Mesendoderm (in vitro differentiated cells): ENCODE measurements at regions not wholly inside any gene's neighbourhood (a gene's known extent, or its start where the extent isn't known, plus 50 kb on each side); places are given as distances from the start of the nearest gene placed in this dataset.

ENCODE experiments used
- DNase-seq: peaks from one replicate; pipeline ENCODE4 v3.0.0; 2013
- H2AK5ac ChIP-seq: 2 replicates; pipeline ENCODE4 v1.6.1; 2013; ENCODE audit warnings: low read length, inconsistent platforms
- H2BK120ac ChIP-seq: 2 replicates; pipeline ENCODE4 v1.6.1; 2013; ENCODE audit warnings: low read depth, mild to moderate bottlenecking, low read length, moderate library complexity, mixed read lengths
- H2BK15ac ChIP-seq: replicated peaks from 2 replicates; pipeline ENCODE4 v1.6.1; 2013; ENCODE audit warnings: low read depth, mild to moderate bottlenecking, moderate library complexity
- H2BK5ac ChIP-seq: 2 replicates; pipeline ENCODE4 v1.6.1; 2013; ENCODE audit warnings: low read length, inconsistent platforms
- H3K18ac ChIP-seq: 2 replicates; pipeline ENCODE4 v1.6.1; 2013; ENCODE audit warnings: mild to moderate bottlenecking, low read length, mixed read lengths
- H3K23ac ChIP-seq: one replicate; pipeline ENCODE4 v1.6.1; 2013; ENCODE audit warnings: low read length
- H3K27ac ChIP-seq: 2 replicates; pipeline ENCODE4 v1.5.1; 2013; ENCODE audit warnings: low read depth, mild to moderate bottlenecking, inconsistent platforms, low read length, moderate library complexity
- H3K27me3 ChIP-seq: 2 replicates; pipeline ENCODE4 v1.6.1; 2013; ENCODE audit warnings: low read length, control low read depth, mild to moderate bottlenecking, inconsistent platforms; ENCODE audit not compliant: insufficient read depth, poor library complexity
- H3K36me3 ChIP-seq: 2 replicates; pipeline ENCODE4 v1.6.1; 2013; ENCODE audit warnings: low read length, inconsistent platforms; ENCODE audit not compliant: control insufficient read depth, insufficient read depth
- H3K4ac ChIP-seq: one replicate; pipeline ENCODE4 v1.6.1; 2013; ENCODE audit warnings: low read depth, mild to moderate bottlenecking, low read length, moderate library complexity
- H3K4me1 ChIP-seq: 2 replicates; pipeline ENCODE4 v1.6.1; 2013; ENCODE audit warnings: low read depth, low read length, inconsistent platforms; ENCODE audit not compliant: control insufficient read depth
- H3K4me2 ChIP-seq: 2 replicates; pipeline ENCODE4 v1.6.1; 2013; ENCODE audit warnings: low read length
- H3K4me3 ChIP-seq: 2 replicates; pipeline ENCODE4 v1.5.1; 2013; ENCODE audit warnings: mild to moderate bottlenecking, low read length
- H3K56ac ChIP-seq: one replicate; pipeline ENCODE4 v1.6.1; 2013; ENCODE audit warnings: low read length
- H3K79me1 ChIP-seq: 2 replicates; pipeline ENCODE4 v1.6.1; 2013; ENCODE audit warnings: low read length, inconsistent platforms
- H3K79me2 ChIP-seq: 2 replicates; pipeline ENCODE4 v1.6.1; 2013; ENCODE audit warnings: mild to moderate bottlenecking, low read length; ENCODE audit not compliant: control insufficient read depth, insufficient read depth
- H3K9ac ChIP-seq: 2 replicates; pipeline ENCODE4 v1.6.1; 2013; ENCODE audit warnings: low read length, inconsistent platforms
- H4K5ac ChIP-seq: one replicate; pipeline ENCODE4 v1.6.1; 2013; ENCODE audit warnings: low read length
- H4K8ac ChIP-seq: one replicate; pipeline ENCODE4 v1.6.1; 2013; ENCODE audit warnings: low read depth, mild to moderate bottlenecking, control low read depth, low read length, moderate library complexity
- WGBS: extraction: QIAGEN DNeasy Blood & Tissue Kit; methylation state at CpG from one replicate; pipeline ENCODE4 v1.1.7; 2013; ENCODE audit warnings: low lambda C conversion rate, missing lambda C conversion rate; ENCODE audit not compliant: insufficient coverage; ENCODE audit errors: extremely low coverage; 5-methylcytosine and 5-hydroxymethylcytosine counted together

GRCh38 chr15:69663982-69664381 is 211.4 kb downstream of the RPLP1 start:
- no peak for DNase-seq
- WGBS = no CpG with 5 or more reads among the region's 3 CpGs

GRCh38 chr15:69664572-69665571 is 212.3 kb downstream of the RPLP1 start:
- H3K56ac ChIP-seq = no peak overlapping the region
- no peak overlapping the region for H3K23ac ChIP-seq
- no peak overlapping the region for H4K8ac ChIP-seq
- no peaks in the 10 kb centered on the region for H3K4me1 ChIP-seq
- no peak overlapping the region for H2AK5ac ChIP-seq
- no peaks in the 10 kb centered on the region for H3K36me3 ChIP-seq
- H2BK5ac ChIP-seq = no peak overlapping the region
- no peak overlapping the region for H2BK120ac ChIP-seq
- no CpG with 5 or more reads among the region's 28 CpGs for whole genome bisulfite sequencing
- H3K9ac ChIP-seq = no peak overlapping the region
- no peak overlapping the region for H3K4me3 ChIP-seq
- no peak for DNase-seq
- H3K27ac ChIP-seq = no peak overlapping the region
- no peaks in the 10 kb centered on the region for H3K27me3 ChIP-seq
- no peak overlapping the region for H3K4ac ChIP-seq
- H2BK15ac ChIP-seq = no peak overlapping the region
- H3K4me2 ChIP-seq = no peak overlapping the region
- no peak overlapping the region for H4K5ac ChIP-seq
- H3K79me1 ChIP-seq = no peaks in the 10 kb centered on the region
- no peaks in the 10 kb centered on the region for H3K79me2 ChIP-seq
- no peak overlapping the region for H3K18ac ChIP-seq

More at GRCh38 chr15:69663982-69664381, 211.4 kb downstream of the RPLP1 start:
- Histone ChIP-seq H3K4me2 (no peak overlapping the region), H3K79me1 (no peaks in the 10 kb centered on the region), H3K56ac (no peak overlapping the region), H2BK120ac (no peak overlapping the region), H3K4ac (no peak overlapping the region), H3K18ac (no peak overlapping the region), H3K4me3 (no peak overlapping the region), H2BK15ac (no peak overlapping the region), H4K5ac (no peak overlapping the region), H2AK5ac (no peak overlapping the region), H3K4me1 (no peaks in the 10 kb centered on the region), H3K9ac (no peak overlapping the region), H4K8ac (no peak overlapping the region), H3K27ac (no peak overlapping the region), H3K23ac (no peak overlapping the region), H3K27me3 (no peaks in the 10 kb centered on the region), H3K79me2 (no peaks in the 10 kb centered on the region), H2BK5ac (no peak overlapping the region), H3K36me3 (no peaks in the 10 kb centered on the region)

- Histone ChIP-seq H3K27ac (no peak overlapping the region), H3K9ac (no peak overlapping the region), H3K4ac (no peak overlapping the region), H3K18ac (no peak overlapping the region), H2BK5ac (no peak overlapping the region), H4K8ac (no peak overlapping the region), H2BK15ac (no peak overlapping the region), H3K79me1 (no peaks in the 10 kb centered on the region), H3K4me3 (no peak overlapping the region), H3K23ac (no peak overlapping the region), H3K4me1 (no peaks in the 10 kb centered on the region), H3K79me2 (no peaks in the 10 kb centered on the region), H3K36me3 (no peaks in the 10 kb centered on the region), H2BK120ac (no peak overlapping the region), H3K56ac (no peak overlapping the region), H3K27me3 (no peaks in the 10 kb centered on the region), H2AK5ac (no peak overlapping the region), H4K5ac (no peak overlapping the region), H3K4me2 (no peak overlapping the region)
- WGBS = no CpG with 5 or more reads among the region's 10 CpGs
- no peak for DNase-seq
Measured at GRCh38 chr15:69665641-69666111, 213.1 kb downstream of the RPLP1 start.

DNA sequence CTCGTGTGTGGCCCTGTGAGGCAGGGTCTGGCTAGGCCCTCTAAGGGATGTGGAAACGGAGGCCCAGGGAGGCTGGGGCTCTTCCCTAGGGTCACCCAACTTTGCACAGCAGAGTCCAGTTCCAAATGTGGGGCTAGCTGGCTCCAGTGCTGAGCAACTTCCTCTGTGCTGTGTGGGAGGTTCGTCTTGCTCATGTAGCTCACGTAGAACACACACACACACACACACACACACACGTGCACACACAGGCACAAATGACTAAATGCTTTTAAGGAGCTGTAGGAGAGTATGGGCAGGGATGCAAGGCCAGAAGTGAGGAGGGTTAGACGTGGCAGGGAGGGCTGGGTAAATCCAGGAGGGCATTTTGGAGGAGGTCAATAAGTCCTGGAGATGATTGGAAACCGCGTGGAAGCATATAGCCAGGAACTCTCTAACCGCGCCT is 213.8 kb downstream of the RPLP1 start:
- no peak overlapping the region for H3K9ac ChIP-seq
- no peaks in the 10 kb centered on the region for H3K36me3 ChIP-seq

DNA sequence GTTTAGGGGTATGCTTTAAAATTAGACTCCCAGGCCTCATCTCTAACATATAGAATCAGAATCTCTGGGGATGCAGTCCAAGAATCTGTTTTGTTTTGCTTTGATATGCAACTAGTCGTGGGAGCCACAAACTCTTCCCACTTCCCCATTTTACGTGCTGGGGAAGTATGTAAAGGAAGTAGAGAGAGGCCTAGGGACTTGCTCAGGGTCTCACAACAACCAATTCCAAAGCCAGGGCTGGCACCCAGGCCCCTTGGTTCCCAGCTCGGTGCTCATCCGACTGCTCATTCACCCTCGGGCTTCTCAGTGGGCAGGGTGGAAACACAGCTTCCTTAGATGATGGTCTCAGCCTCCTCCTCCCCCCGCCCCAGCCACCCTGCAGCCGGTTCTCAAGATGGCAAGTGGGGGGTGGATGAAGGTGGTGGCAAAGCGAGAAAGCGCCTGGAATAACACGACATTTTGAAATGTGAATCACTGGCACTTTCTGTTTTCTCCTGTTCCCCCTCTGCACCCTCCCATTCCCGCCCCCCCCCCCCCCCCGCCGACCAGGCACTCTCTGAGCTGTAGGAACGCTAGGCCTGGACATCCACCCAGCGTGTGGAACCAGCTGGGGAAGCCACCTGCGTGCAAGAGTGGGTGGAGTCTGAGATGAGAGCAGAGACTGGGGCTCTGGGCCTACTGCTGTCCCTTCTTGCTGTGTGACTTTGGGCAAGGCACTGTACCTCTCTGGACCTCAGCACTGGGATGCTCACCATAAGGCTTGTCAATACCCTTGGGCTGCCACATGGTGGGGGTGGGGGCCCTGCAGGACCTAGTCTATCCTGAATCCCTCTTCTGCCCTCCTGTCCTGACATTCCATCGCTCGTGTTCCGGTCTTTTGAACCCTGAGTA is 214.5 kb downstream of the RPLP1 start:
- Histone ChIP-seq H4K8ac (no peak overlapping the region), H2BK5ac (no peak overlapping the region), H3K27me3 (no peaks in the 10 kb centered on the region), H3K56ac (no peak overlapping the region), H3K4ac (no peak overlapping the region), H3K4me2 (no peak overlapping the region), H3K23ac (no peak overlapping the region), H3K9ac (no peak overlapping the region), H2BK120ac (no peak overlapping the region), H4K5ac (no peak overlapping the region), H3K27ac (no peak overlapping the region), H2AK5ac (no peak overlapping the region), H3K79me2 (no peaks in the 10 kb centered on the region), H3K4me3 (no peak overlapping the region), H3K4me1 (no peaks in the 10 kb centered on the region), H3K79me1 (no peaks in the 10 kb centered on the region), H3K18ac (no peak overlapping the region), H2BK15ac (no peak overlapping the region), H3K36me3 (no peaks in the 10 kb centered on the region)
- no CpG with 5 or more reads among the region's 19 CpGs for WGBS
- DNase-seq = no peak

More for the DNA sequence above, 213.8 kb downstream of the RPLP1 start:
- H3K79me1 ChIP-seq = no peaks in the 10 kb centered on the region
- H3K27ac ChIP-seq = no peak overlapping the region
- H2AK5ac ChIP-seq = no peak overlapping the region
- H4K8ac ChIP-seq = no peak overlapping the region
- no peak overlapping the region for H3K23ac ChIP-seq
- WGBS = no CpG with 5 or more reads among the region's 10 CpGs
- H3K4ac ChIP-seq = no peak overlapping the region
- H3K56ac ChIP-seq = no peak overlapping the region
- no peak overlapping the region for H3K4me2 ChIP-seq
- H3K4me1 ChIP-seq = no peaks in the 10 kb centered on the region
- H3K79me2 ChIP-seq = no peaks in the 10 kb centered on the region
- H2BK5ac ChIP-seq = no peak overlapping the region
- no peaks in the 10 kb centered on the region for H3K27me3 ChIP-seq
- H2BK120ac ChIP-seq = no peak overlapping the region
- DNase-seq = no peak
- H4K5ac ChIP-seq = no peak overlapping the region
- H3K18ac ChIP-seq = no peak overlapping the region
- H3K4me3 ChIP-seq = no peak overlapping the region
- no peak overlapping the region for H2BK15ac ChIP-seq
